SK-N-SH (cell line): ENCODE measurements at regions not wholly inside any gene's neighbourhood (a gene's known extent, or its start where the extent isn't known, plus 50 kb on each side); places are given as distances from the start of the nearest gene placed in this dataset.

ENCODE experiments used
- CTCF ChIA-PET: fragments of 300-600, 350-600 bp; formaldehyde crosslinking; extraction: SDS; loops from one replicate; lab custom pipeline; 2021; lab: Yijun Ruan, JAX
- POLR2A ChIA-PET: fragments of 350-600 bp; sonication (Branson Sonifier 250); formaldehyde crosslinking; extraction: SDS; loops from one replicate; lab custom pipeline; 2020; ENCODE audit warnings: antibody characterized with exemption, inconsistent platforms; lab: Yijun Ruan, JAX
- DNase-seq: peaks from one replicate; pipeline ENCODE4 v3.0.0; 2012
- H2AFZ ChIP-seq: fragments of 200-600 bp; sonication (generic); 2 replicates; pipeline ENCODE4 v1.8.1; 2016; ENCODE audit warnings: antibody characterized with exemption, mild to moderate bottlenecking, low read depth
- H3F3A ChIP-seq: fragments of 200-600 bp; sonication (generic); replicated peaks from 2 replicates; pipeline ENCODE3; 2016; ENCODE audit warnings: antibody characterized with exemption, mild to moderate bottlenecking; ENCODE audit not compliant: insufficient read depth
- H3K27ac ChIP-seq, 2 experiments: fragments of 200-500 bp in 1 of 2; fragments of 200-600 bp in 1 of 2; sonication (Bioruptor generic) in 1 of 2; sonication (generic), shearing (Covaris generic) in 1 of 2; 2 replicates each; pipeline versions ENCODE4 v1.5.1 to v1.6.1; 2014 to 2016; ENCODE audit warnings: low read depth in 2 of 2, inconsistent platforms in 1 of 2, low read length in 1 of 2, mild to moderate bottlenecking in 1 of 2, mixed read lengths in 1 of 2
- H3K27me3 ChIP-seq: fragments of 200-600 bp; sonication (generic), shearing (Covaris generic); 2 replicates; pipeline ENCODE4 v1.6.1; 2016; ENCODE audit warnings: mixed run types; ENCODE audit not compliant: insufficient read depth
- H3K36me3 ChIP-seq, 2 experiments: fragments of 200-500 bp in 1 of 2; fragments of 200-600 bp in 1 of 2; sonication (Bioruptor generic) in 1 of 2; sonication (generic) in 1 of 2; replicated peaks in 1 of 2; 2 replicates each; pipeline versions ENCODE3 to v1.5.1; 2014 to 2016; ENCODE audit warnings: low read length in 1 of 2, mild to moderate bottlenecking in 1 of 2; ENCODE audit not compliant: insufficient read depth in 2 of 2, control insufficient read depth in 1 of 2
- H3K4me1 ChIP-seq, 2 experiments: fragments of 200-500 bp in 1 of 2; fragments of 200-600 bp in 1 of 2; sonication (Bioruptor generic) in 1 of 2; sonication (generic), shearing (Covaris generic) in 1 of 2; 2 replicates each; pipeline versions ENCODE4 v1.5.1 to v1.6.1; 2014 to 2016; ENCODE audit warnings: low read depth in 1 of 2, low read length in 1 of 2, mixed run types in 1 of 2; ENCODE audit not compliant: insufficient read depth in 2 of 2, control insufficient read depth in 1 of 2
- H3K4me2 ChIP-seq: fragments of 200-600 bp; sonication (generic), shearing (Covaris generic); 2 replicates; pipeline ENCODE4 v1.6.1; 2017; ENCODE audit warnings: mixed run types
- H3K4me3 ChIP-seq, 2 experiments: fragments of 200-500 bp in 1 of 2; fragments of 200-600 bp in 1 of 2; sonication (Bioruptor generic) in 1 of 2; sonication (generic), shearing (Covaris generic) in 1 of 2; 2 replicates each; pipeline versions ENCODE4 v1.5.1 to v1.8.1; 2014 to 2016; ENCODE audit warnings: low read depth in 2 of 2, inconsistent platforms in 1 of 2, low read length in 1 of 2, mild to moderate bottlenecking in 1 of 2, mixed read lengths in 1 of 2, moderate library complexity in 1 of 2
- H3K79me2 ChIP-seq: fragments of 200-600 bp; sonication (generic); 2 replicates; pipeline ENCODE4 v1.8.1; 2017; ENCODE audit warnings: mild to moderate bottlenecking; ENCODE audit not compliant: insufficient read depth
- H3K9ac ChIP-seq: fragments of 200-600 bp; sonication (generic); 2 replicates; pipeline ENCODE4 v1.6.1; 2017; ENCODE audit warnings: mixed run types
- H3K9me2 ChIP-seq: fragments of 200-600 bp; sonication (generic); 2 replicates; pipeline ENCODE4 v1.6.1; 2017; ENCODE audit warnings: mixed run types
- H3K9me3 ChIP-seq: fragments of 200-600 bp; sonication (generic); 2 replicates; pipeline ENCODE4 v1.6.1; 2017; ENCODE audit warnings: mixed run types, mild to moderate bottlenecking, moderate library complexity
- H4K20me1 ChIP-seq: fragments of 200-600 bp; sonication (generic); 2 replicates; pipeline ENCODE4 v1.6.1; 2017; ENCODE audit warnings: mild to moderate bottlenecking, mixed run types; ENCODE audit not compliant: insufficient read depth
- ELF1 ChIP-seq: IDR thresholded peaks from 2 replicates; pipeline ENCODE4 v1.4.0; 2012
- EP300 ChIP-seq, 2 experiments: IDR thresholded peaks; 2 replicates each; pipeline versions ENCODE4 v1.4.0 to v1.6.1; 2012; ENCODE audit warnings: borderline replicate concordance in 1 of 2, low read depth in 1 of 2, low read length in 1 of 2
- EZH2phosphoT487 ChIP-seq: fragments of 200-600 bp; sonication (generic); IDR thresholded peaks from 2 replicates; pipeline ENCODE4 v1.6.1; 2017; ENCODE audit warnings: low read depth, mixed run types, mild to moderate bottlenecking, antibody characterized with exemption, moderate library complexity, borderline replicate concordance
- FOSL2 ChIP-seq: IDR thresholded peaks from 2 replicates; pipeline ENCODE4 v1.4.0; 2012; ENCODE audit warnings: low read depth, mild to moderate bottlenecking, moderate library complexity, borderline replicate concordance
- FOXJ3 ChIP-seq: sonication (generic); formaldehyde crosslinking; IDR thresholded peaks from 2 replicates; pipeline ENCODE4 v1.5.1; 2020; ENCODE audit warnings: mild to moderate bottlenecking, missing genetic modification reagents
- FOXM1 ChIP-seq: IDR thresholded peaks from 2 replicates; pipeline ENCODE4 v1.4.0; 2012; ENCODE audit warnings: low read depth, mild to moderate bottlenecking
- GABPA ChIP-seq: IDR thresholded peaks from 2 replicates; pipeline ENCODE4 v1.4.0; 2012; ENCODE audit warnings: low read depth, mild to moderate bottlenecking
- JUND ChIP-seq: IDR thresholded peaks from 2 replicates; pipeline ENCODE4 v1.4.0; 2012
- NFIC ChIP-seq: IDR thresholded peaks from 2 replicates; pipeline ENCODE4 v1.4.0; 2012; ENCODE audit warnings: borderline replicate concordance
- NRF1 ChIP-seq: IDR thresholded peaks from 2 replicates; pipeline ENCODE4 v1.6.1; 2012; ENCODE audit warnings: low read depth, mild to moderate bottlenecking, low read length
- PBX3 ChIP-seq: IDR thresholded peaks from 2 replicates; pipeline ENCODE4; 2012
- RCOR1 ChIP-seq: fragments of 150-350 bp; IDR thresholded peaks from 2 replicates; pipeline ENCODE4 v1.6.1; 2017; ENCODE audit warnings: antibody characterized with exemption, low read length
- RXRA ChIP-seq: IDR thresholded peaks from 2 replicates; pipeline ENCODE4 v1.4.0; 2012; ENCODE audit warnings: low read depth, mild to moderate bottlenecking, borderline replicate concordance
- SMC3 ChIP-seq: IDR thresholded peaks from 2 replicates; pipeline ENCODE4 v1.6.1; 2012; ENCODE audit warnings: low read depth, low read length, improper control_type of control experiment
- TAF1 ChIP-seq: IDR thresholded peaks from 2 replicates; pipeline ENCODE4 v1.6.1; 2012; ENCODE audit warnings: low read depth, mild to moderate bottlenecking, low read length, moderate library complexity, borderline replicate concordance
- TCF12 ChIP-seq: IDR thresholded peaks from 2 replicates; pipeline ENCODE4 v1.4.0; 2012
- TEAD4 ChIP-seq: IDR thresholded peaks from 2 replicates; pipeline ENCODE4 v1.4.0; 2012; ENCODE audit warnings: mild to moderate bottlenecking, borderline replicate concordance; ENCODE audit not compliant: insufficient read depth
- YY1 ChIP-seq: IDR thresholded peaks from 2 replicates; pipeline ENCODE4 v1.4.0; 2012; ENCODE audit warnings: low read depth, mild to moderate bottlenecking
- WGBS: methylation state at CpG from one replicate; pipeline ENCODE4 v1.1.6; 2017; ENCODE audit warnings: low lambda C conversion rate; 5-methylcytosine and 5-hydroxymethylcytosine counted together
- TF ChIP-seq, protein P1 (sequence below): IDR thresholded peaks from 2 replicates; pipeline ENCODE4 v1.4.0; 2012; ENCODE audit warnings: low read depth
- TF ChIP-seq, protein P2 (sequence below): IDR thresholded peaks from 2 replicates; pipeline ENCODE4 v1.4.0; 2012; ENCODE audit warnings: low read depth, borderline replicate concordance

- H2AFZ ChIP-seq, result no peak overlapping the region
- H3K4me1 ChIP-seq, result peaks cover 0 to 5% of the 10 kb centered on the region in 2 experiments; a peak in 3 of 4 replicates
- no peaks in the 10 kb centered on the region for H4K20me1 ChIP-seq
- TF ChIP-seq FOSL2 (no peak), SMC3 (no peak), JUND (no peak), EP300 (IDR thresholded peaks at IDR 0.05; ENCODE audit: borderline replicate concordance in 1 of 2, low read depth in 1 of 2, low read length in 1 of 2) (no peak), TEAD4 (no peak), YY1 (no peak), NRF1 (no peak), NFIC (no peak), ELF1 (no peak), TAF1 (no peak), TCF12 (no peak), PBX3 (no peak), FOXM1 (no peak), EZH2phosphoT487 (no peak), RCOR1 (no peak), GABPA (no peak), FOXJ3 (CRISPR knock-in tag) (no peak), RXRA (no peak)
- TF ChIP-seq, protein P1, sequence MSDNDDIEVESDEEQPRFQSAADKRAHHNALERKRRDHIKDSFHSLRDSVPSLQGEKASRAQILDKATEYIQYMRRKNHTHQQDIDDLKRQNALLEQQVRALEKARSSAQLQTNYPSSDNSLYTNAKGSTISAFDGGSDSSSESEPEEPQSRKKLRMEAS, result no peak
- TF ChIP-seq, protein P2, sequence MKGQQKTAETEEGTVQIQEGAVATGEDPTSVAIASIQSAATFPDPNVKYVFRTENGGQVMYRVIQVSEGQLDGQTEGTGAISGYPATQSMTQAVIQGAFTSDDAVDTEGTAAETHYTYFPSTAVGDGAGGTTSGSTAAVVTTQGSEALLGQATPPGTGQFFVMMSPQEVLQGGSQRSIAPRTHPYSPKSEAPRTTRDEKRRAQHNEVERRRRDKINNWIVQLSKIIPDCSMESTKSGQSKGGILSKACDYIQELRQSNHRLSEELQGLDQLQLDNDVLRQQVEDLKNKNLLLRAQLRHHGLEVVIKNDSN, result no peak
- TF ChIP-seq, all 33 proteins: peak for 0
- Histone ChIP-seq H3K27me3 (no peaks in the 10 kb centered on the region), H3K9me2 (no peaks in the 10 kb centered on the region), H3K4me3 (no peak overlapping the region), H3K79me2 (peaks cover 17% of the 10 kb centered on the region), H3K4me2 (no peak overlapping the region), H3K36me3 (peaks cover 0 to 17% of the 10 kb centered on the region in 2 experiments), H3K9ac (no peak overlapping the region), H3K27ac (no peak overlapping the region), H3K9me3 (no peaks in the 10 kb centered on the region), H3F3A (no peaks in the 10 kb centered on the region)
- DNase-seq, result no peak
- ChIA-PET CTCF (interaction anchor here (0.7 to 0.9 kb wide), 2 partner anchors 16 to 43 kb away, joined by 3 to 6 read pairs; no protein-coding TSS in a partner anchor), POLR2A (no interaction called here)
- 80% methylated on average over 4 of the region's 4 CpGs for WGBS
These were observed 109.9 kb downstream of the KLF12 start for GRCh38 chr13:74024314-74024713.

GRCh38 chr13:74023484-74023883, 110.7 kb downstream of the KLF12 start:
- no peak overlapping the region for H3K4me2 ChIP-seq
- ChIA-PET POLR2A (no interaction called here), CTCF (no interaction called here)
- no peaks in the 10 kb centered on the region for H3K9me2 ChIP-seq
- no peak overlapping the region for H3K27ac ChIP-seq
- no peak overlapping the region for H3K4me3 ChIP-seq
- H3K27me3 ChIP-seq, result no peaks in the 10 kb centered on the region
- 84% methylated on average over 2 of the region's 2 CpGs for WGBS
- no peaks in the 10 kb centered on the region for H4K20me1 ChIP-seq
- peaks cover 16% of the 10 kb centered on the region; the same call in 1 of the 2 replicates for H3K79me2 ChIP-seq
- DNase-seq, result no peak
- H3K36me3 ChIP-seq, result peaks cover 0 to 17% of the 10 kb centered on the region in 2 experiments
- H3K4me1 ChIP-seq, result peaks cover 0 to 5% of the 10 kb centered on the region in 2 experiments; a peak in 3 of 4 replicates
- no peak for TF ChIP-seq RCOR1
- no peak overlapping the region for H2AFZ ChIP-seq
- no peak overlapping the region for H3K9ac ChIP-seq
- no peaks in the 10 kb centered on the region for H3F3A ChIP-seq
- H3K9me3 ChIP-seq, result no peaks in the 10 kb centered on the region
